ENCODE measurements at regions not wholly inside any gene's neighbourhood (a gene's known extent, or its start where the extent isn't known, plus 50 kb on each side); places are given as distances from the start of the nearest gene placed in this dataset.

DNA sequence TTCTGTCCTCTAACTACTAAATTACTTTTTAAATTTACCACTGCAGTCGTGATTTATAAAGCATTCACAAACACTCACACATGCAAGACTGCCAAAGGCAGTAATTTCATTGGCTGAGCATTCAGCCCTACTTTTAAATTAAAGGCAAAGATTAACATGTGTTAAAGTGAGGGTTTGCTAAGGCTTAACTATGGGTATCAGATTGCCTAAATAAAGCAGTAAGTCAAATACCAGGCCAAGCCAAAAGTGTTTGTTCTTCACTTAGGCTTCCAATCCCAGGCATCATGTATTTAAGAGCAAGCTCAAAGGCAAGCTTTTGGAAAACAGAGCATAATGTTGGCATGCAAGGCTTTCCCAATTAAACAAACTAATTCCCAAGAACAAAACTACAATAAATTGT is 187.3 kb downstream of the SUCNR1 start:
- Histone ChIP-seq H2AK5ac (ENCODE audit: low read depth, low read length) (no peak overlapping the region), H2AFZ (ENCODE audit: low read length) (peak overlapping the region; percentile 63; the same call in 1 of the 2 replicates), H3K9me3 (ENCODE audit: insufficient read depth in 2 of 2, low read depth in 1 of 2, low read length in 1 of 2) (no peaks in the 10 kb centered on the region), H3K4me2 (ENCODE audit: insufficient read depth in 1 of 2, low read depth in 2 of 2, low read length in 2 of 2) (no peak overlapping the region), H3K23me2 (ENCODE audit: low read depth, low read length) (no peaks in the 10 kb centered on the region), H4K8ac (ENCODE audit: extremely low read depth, insufficient read depth, low read length) (no peak overlapping the region), H3K4ac (replicated peaks; ENCODE audit: insufficient read length, low read depth, low read length) (no peak overlapping the region), H3K4me1 (replicated peaks in 1 of 4; ENCODE audit: control insufficient read depth in 3 of 4, insufficient read depth in 4 of 4, low read length in 3 of 4) (peaks cover 0 to 5% (median 3%) of the 10 kb centered on the region in 4 experiments; a peak in 4 of 7 replicates), H4K91ac (replicated peaks; ENCODE audit: insufficient read length, low read length) (no peak overlapping the region), H2BK5ac (ENCODE audit: low read depth, low read length) (no peak overlapping the region), H3K27ac (ENCODE audit: low read depth, low read length) (no peak overlapping the region), H3K18ac (ENCODE audit: extremely low read depth, low read length) (no peak overlapping the region), H3K27me3 (replicated peaks in 1 of 4; ENCODE audit: control insufficient read depth in 3 of 4, extremely low read depth in 1 of 4, insufficient read depth in 3 of 4, low read length in 3 of 4) (no peaks in the 10 kb centered on the region), H2BK12ac (ENCODE audit: low read depth, low read length) (no peak overlapping the region), H4K5ac (ENCODE audit: insufficient read length, low read depth, low read length) (no peak overlapping the region), H4K20me1 (replicated peaks in 1 of 2; ENCODE audit: control insufficient read depth in 1 of 2, insufficient read depth in 2 of 2, low read length in 2 of 2) (no peaks in the 10 kb centered on the region), H2BK15ac (ENCODE audit: low read length) (no peak overlapping the region), H2BK120ac (replicated peaks; ENCODE audit: low read depth, low read length) (no peak overlapping the region), H3K23ac (ENCODE audit: insufficient read length) (no peak overlapping the region), H3K79me1 (ENCODE audit: low read depth, low read length) (no peaks in the 10 kb centered on the region), H2BK20ac (ENCODE audit: low read length) (no peak overlapping the region), H3K79me2 (ENCODE audit: control insufficient read depth in 1 of 2, insufficient read depth in 2 of 2, low read length in 2 of 2) (no peaks in the 10 kb centered on the region), H3K36me3 (ENCODE audit: control insufficient read depth in 2 of 4, insufficient read depth in 4 of 4, low read length in 3 of 4) (no peaks in the 10 kb centered on the region), H3K4me3 (ENCODE audit: extremely low read depth in 1 of 4, insufficient read depth in 2 of 4, low read depth in 3 of 4, low read length in 4 of 4) (no peak overlapping the region), H3K14ac (ENCODE audit: insufficient read length) (no peak overlapping the region), H3K56ac (replicated peaks; ENCODE audit: insufficient read length, low read depth, low read length) (no peak overlapping the region), H3K9ac (replicated peaks in 1 of 4; ENCODE audit: extremely low read depth in 1 of 4, low read depth in 3 of 4, low read length in 3 of 4) (no peak overlapping the region)
- FAIRE-seq (no peak), DNase-seq (ENCODE audit: low read depth in 1 of 2, low spot score in 2 of 2) (no peak)
- POLR2A ChIA-PET (ENCODE audit: partially characterized antibody): no interaction called here
- CTCF ChIA-PET (ENCODE audit: partially characterized antibody): no interaction called here
- WGBS, 2 experiments (ENCODE audit: extremely low coverage in 1 of 2, insufficient coverage in 1 of 2, insufficient read length in 1 of 2, insufficient replicate concordance in 2 of 2, low coverage in 1 of 2, low lambda C conversion rate in 2 of 2, missing lambda C conversion rate in 1 of 2): 87% methylated on average over 1 of the region's 1 CpG; no CpG with 5 or more reads in 1 of the 2 experiments
- no peak for TF ChIP-seq SIRT6 (IDR thresholded peaks at IDR 0.05; ENCODE audit: low read length)
- no peak for TF ChIP-seq SUZ12 (IDR thresholded peaks at IDR 0.05; ENCODE audit: low read length)
- TF ChIP-seq, protein P1, sequence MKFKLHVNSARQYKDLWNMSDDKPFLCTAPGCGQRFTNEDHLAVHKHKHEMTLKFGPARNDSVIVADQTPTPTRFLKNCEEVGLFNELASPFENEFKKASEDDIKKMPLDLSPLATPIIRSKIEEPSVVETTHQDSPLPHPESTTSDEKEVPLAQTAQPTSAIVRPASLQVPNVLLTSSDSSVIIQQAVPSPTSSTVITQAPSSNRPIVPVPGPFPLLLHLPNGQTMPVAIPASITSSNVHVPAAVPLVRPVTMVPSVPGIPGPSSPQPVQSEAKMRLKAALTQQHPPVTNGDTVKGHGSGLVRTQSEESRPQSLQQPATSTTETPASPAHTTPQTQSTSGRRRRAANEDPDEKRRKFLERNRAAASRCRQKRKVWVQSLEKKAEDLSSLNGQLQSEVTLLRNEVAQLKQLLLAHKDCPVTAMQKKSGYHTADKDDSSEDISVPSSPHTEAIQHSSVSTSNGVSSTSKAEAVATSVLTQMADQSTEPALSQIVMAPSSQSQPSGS (IDR thresholded peaks at IDR 0.05; ENCODE audit: low read length): no peak
- TF ChIP-seq, protein P2, sequence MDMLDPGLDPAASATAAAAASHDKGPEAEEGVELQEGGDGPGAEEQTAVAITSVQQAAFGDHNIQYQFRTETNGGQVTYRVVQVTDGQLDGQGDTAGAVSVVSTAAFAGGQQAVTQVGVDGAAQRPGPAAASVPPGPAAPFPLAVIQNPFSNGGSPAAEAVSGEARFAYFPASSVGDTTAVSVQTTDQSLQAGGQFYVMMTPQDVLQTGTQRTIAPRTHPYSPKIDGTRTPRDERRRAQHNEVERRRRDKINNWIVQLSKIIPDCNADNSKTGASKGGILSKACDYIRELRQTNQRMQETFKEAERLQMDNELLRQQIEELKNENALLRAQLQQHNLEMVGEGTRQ (IDR thresholded peaks at IDR 0.05; ENCODE audit: low read length): no peak
- no peak for TF ChIP-seq SIN3A (conservative IDR thresholded peaks at IDR 0.05 in 1 of 2, IDR thresholded peaks at IDR 0.05 in 1 of 2; ENCODE audit: low read depth in 1 of 2, low read length in 2 of 2)
- no peak for TF ChIP-seq SP2 (IDR thresholded peaks at IDR 0.05; ENCODE audit: low read length)
- no peak for TF ChIP-seq KDM5A (IDR thresholded peaks at IDR 0.05; ENCODE audit: low read length)
- no peak for TF ChIP-seq TCF12 (IDR thresholded peaks at IDR 0.05; ENCODE audit: low read depth, low read length)
- no peak for TF ChIP-seq POLR2A (IDR thresholded peaks at IDR 0.05; ENCODE audit: control extremely low read depth in 1 of 2, low read depth in 2 of 2, low read length in 2 of 2)
- TF ChIP-seq, protein P3, sequence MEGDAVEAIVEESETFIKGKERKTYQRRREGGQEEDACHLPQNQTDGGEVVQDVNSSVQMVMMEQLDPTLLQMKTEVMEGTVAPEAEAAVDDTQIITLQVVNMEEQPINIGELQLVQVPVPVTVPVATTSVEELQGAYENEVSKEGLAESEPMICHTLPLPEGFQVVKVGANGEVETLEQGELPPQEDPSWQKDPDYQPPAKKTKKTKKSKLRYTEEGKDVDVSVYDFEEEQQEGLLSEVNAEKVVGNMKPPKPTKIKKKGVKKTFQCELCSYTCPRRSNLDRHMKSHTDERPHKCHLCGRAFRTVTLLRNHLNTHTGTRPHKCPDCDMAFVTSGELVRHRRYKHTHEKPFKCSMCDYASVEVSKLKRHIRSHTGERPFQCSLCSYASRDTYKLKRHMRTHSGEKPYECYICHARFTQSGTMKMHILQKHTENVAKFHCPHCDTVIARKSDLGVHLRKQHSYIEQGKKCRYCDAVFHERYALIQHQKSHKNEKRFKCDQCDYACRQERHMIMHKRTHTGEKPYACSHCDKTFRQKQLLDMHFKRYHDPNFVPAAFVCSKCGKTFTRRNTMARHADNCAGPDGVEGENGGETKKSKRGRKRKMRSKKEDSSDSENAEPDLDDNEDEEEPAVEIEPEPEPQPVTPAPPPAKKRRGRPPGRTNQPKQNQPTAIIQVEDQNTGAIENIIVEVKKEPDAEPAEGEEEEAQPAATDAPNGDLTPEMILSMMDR (IDR thresholded peaks at IDR 0.05; ENCODE audit: control extremely low read depth in 1 of 3, insufficient read depth in 1 of 3, low read depth in 1 of 3, low read length in 3 of 3): no peak
